MM.1S (cell line): ENCODE measurements at regions not wholly inside any gene's neighbourhood (a gene's known extent, or its start where the extent isn't known, plus 50 kb on each side); places are given as distances from the start of the nearest gene placed in this dataset.

Experiments used
- EZH2 ChIP-seq: fragments of 300-600 bp; sonication (generic); optimal IDR thresholded peaks from 2 replicates; pipeline ENCODE3; 2017; ENCODE audit warnings: low read depth, mild to moderate bottlenecking, antibody characterized with exemption, low read length, mixed read lengths
- TF ChIP-seq, protein P1 (sequence below): fragments of 300-600 bp; sonication (generic); IDR thresholded peaks from 2 replicates; pipeline ENCODE4 v1.5.1; 2016; ENCODE audit warnings: antibody characterized with exemption, low read length, mixed read lengths

DNA sequence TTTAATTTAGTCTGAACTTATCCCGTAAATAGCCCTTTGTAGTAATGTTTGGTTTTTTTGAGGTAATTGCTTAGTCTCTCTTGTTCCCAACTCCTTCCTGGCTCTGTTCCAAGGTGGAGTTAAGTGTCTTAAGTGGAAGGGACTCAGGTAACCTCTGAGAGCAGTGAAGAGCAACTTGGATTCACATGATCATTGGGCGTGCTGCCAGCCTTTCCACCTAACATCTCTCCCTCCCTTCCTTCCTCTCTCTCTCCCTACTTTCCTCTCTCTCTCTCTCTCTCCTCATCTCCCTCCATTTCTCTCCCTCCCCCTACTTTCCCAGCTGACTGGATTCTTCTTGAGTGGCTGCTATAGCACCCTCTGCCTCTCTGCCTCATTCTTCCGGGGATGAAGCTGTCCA lies 232.9 kb upstream of the SASH1 start:
- TF ChIP-seq, protein P1, sequence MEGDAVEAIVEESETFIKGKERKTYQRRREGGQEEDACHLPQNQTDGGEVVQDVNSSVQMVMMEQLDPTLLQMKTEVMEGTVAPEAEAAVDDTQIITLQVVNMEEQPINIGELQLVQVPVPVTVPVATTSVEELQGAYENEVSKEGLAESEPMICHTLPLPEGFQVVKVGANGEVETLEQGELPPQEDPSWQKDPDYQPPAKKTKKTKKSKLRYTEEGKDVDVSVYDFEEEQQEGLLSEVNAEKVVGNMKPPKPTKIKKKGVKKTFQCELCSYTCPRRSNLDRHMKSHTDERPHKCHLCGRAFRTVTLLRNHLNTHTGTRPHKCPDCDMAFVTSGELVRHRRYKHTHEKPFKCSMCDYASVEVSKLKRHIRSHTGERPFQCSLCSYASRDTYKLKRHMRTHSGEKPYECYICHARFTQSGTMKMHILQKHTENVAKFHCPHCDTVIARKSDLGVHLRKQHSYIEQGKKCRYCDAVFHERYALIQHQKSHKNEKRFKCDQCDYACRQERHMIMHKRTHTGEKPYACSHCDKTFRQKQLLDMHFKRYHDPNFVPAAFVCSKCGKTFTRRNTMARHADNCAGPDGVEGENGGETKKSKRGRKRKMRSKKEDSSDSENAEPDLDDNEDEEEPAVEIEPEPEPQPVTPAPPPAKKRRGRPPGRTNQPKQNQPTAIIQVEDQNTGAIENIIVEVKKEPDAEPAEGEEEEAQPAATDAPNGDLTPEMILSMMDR, result no peak
- no peak for TF ChIP-seq EZH2
